ENCODE measurements at regions not wholly inside any gene's neighbourhood (a gene's known extent, or its start where the extent isn't known, plus 50 kb on each side); places are given as distances from the start of the nearest gene placed in this dataset.

- Histone ChIP-seq H3K36me3 (no peaks in the 10 kb centered on the region), H3K4me1 (no peaks in the 10 kb centered on the region), H3K27ac (no peak overlapping the region), H3K4me3 (no peak overlapping the region), H3K9me3 (no peaks in the 10 kb centered on the region), H3K27me3 (no peaks in the 10 kb centered on the region)
- DNase-seq (ENCODE audit: low spot score in 2 of 2): no peak
- TF ChIP-seq POLR2A (IDR thresholded peaks at IDR 0.05) (no peak), POLR2AphosphoS5 (IDR thresholded peaks at IDR 0.05) (no peak)
- TF ChIP-seq, protein P1, sequence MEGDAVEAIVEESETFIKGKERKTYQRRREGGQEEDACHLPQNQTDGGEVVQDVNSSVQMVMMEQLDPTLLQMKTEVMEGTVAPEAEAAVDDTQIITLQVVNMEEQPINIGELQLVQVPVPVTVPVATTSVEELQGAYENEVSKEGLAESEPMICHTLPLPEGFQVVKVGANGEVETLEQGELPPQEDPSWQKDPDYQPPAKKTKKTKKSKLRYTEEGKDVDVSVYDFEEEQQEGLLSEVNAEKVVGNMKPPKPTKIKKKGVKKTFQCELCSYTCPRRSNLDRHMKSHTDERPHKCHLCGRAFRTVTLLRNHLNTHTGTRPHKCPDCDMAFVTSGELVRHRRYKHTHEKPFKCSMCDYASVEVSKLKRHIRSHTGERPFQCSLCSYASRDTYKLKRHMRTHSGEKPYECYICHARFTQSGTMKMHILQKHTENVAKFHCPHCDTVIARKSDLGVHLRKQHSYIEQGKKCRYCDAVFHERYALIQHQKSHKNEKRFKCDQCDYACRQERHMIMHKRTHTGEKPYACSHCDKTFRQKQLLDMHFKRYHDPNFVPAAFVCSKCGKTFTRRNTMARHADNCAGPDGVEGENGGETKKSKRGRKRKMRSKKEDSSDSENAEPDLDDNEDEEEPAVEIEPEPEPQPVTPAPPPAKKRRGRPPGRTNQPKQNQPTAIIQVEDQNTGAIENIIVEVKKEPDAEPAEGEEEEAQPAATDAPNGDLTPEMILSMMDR (IDR thresholded peaks at IDR 0.05): no peak
- intact Hi-C loops (cut with DNase I; ENCODE audit: low total_unique reads): no loop called here
Measured at GRCh38 chr2:60044484-60044883, 509.0 kb downstream of the BCL11A start.

DNA sequence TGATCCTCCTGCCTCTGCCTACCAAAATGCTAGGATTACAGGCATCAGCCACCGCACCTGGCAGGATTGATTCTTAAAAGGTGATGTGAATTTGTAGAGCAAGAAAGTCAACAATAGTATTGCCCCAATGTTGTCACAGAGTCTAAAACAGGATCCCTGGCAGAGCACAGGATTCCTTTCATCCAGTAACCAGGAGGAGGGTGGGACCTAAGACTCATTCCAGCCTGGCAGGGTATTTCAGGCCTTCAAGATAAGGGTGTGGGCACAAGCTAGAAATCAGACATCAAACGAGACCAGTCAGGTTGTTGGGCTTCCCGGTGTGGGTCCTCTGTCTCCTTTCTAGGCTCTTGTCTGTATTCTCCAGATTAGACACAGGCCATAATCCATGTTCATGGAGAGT is 511.4 kb downstream of the BCL11A start:
- TF ChIP-seq POLR2A (IDR thresholded peaks at IDR 0.05) (no peak), POLR2AphosphoS5 (IDR thresholded peaks at IDR 0.05) (no peak)
- TF ChIP-seq, protein P1 (IDR thresholded peaks at IDR 0.05): no peak
- DNase-seq (ENCODE audit: low spot score in 2 of 2): no peak
- H3K4me3 ChIP-seq: no peak overlapping the region
- intact Hi-C loops (cut with DNase I; ENCODE audit: low total_unique reads): no loop called here
- H3K4me1 ChIP-seq: no peaks in the 10 kb centered on the region
- no peaks in the 10 kb centered on the region for H3K9me3 ChIP-seq
- no peaks in the 10 kb centered on the region for H3K36me3 ChIP-seq
- H3K27me3 ChIP-seq: no peaks in the 10 kb centered on the region
- no peak overlapping the region for H3K27ac ChIP-seq

GRCh38 chr2:60033325-60033724 is 520.1 kb downstream of the BCL11A start:
- Histone ChIP-seq H3K36me3 (no peaks in the 10 kb centered on the region), H3K27me3 (no peaks in the 10 kb centered on the region), H3K9me3 (peaks cover 0 to 6% of the 10 kb centered on the region in 2 donors), H3K27ac (no peak overlapping the region), H3K4me1 (no peaks in the 10 kb centered on the region), H3K4me3 (no peak overlapping the region)
- TF ChIP-seq, protein P1 (IDR thresholded peaks at IDR 0.05): no peak
- TF ChIP-seq POLR2AphosphoS5 (IDR thresholded peaks at IDR 0.05) (no peak), POLR2A (IDR thresholded peaks at IDR 0.05) (no peak)
- intact Hi-C loops (cut with DNase I; ENCODE audit: low total_unique reads): no loop called here
- DNase-seq (ENCODE audit: low spot score in 2 of 2): no peak

DNA sequence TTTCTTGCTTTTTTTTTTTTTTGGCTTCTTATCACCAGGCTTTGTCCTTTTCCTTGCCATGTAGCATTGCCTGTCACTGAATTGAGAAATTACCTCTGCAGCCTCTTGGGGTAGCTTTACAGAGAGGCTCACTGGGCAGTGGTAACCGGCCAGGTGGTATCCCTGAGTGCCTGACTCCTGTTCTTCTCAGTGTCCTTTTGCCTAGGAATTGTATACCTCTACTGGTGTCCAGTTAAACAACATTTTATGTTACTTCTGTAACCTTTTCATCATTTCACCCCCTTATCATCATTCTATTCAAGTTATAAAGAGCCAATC is 523.9 kb downstream of the BCL11A start:
- TF ChIP-seq POLR2AphosphoS5 (IDR thresholded peaks at IDR 0.05) (no peak), POLR2A (IDR thresholded peaks at IDR 0.05) (no peak)
- TF ChIP-seq, protein P1 (IDR thresholded peaks at IDR 0.05): no peak
- Histone ChIP-seq H3K27me3 (no peaks in the 10 kb centered on the region), H3K4me3 (no peak overlapping the region), H3K4me1 (no peaks in the 10 kb centered on the region), H3K36me3 (no peaks in the 10 kb centered on the region), H3K27ac (peak overlapping the region in 1 of 2 donors; percentile 38), H3K9me3 (peaks cover 0 to 6% of the 10 kb centered on the region in 2 donors)
- no peak for DNase-seq (ENCODE audit: low spot score in 2 of 2)
- intact Hi-C loops (cut with DNase I; ENCODE audit: low total_unique reads): no loop called here

GRCh38 chr2:60028849-60029565 is 524.4 kb downstream of the BCL11A start:
- Histone ChIP-seq H3K36me3 (no peaks in the 10 kb centered on the region), H3K4me1 (no peaks in the 10 kb centered on the region), H3K4me3 (no peak overlapping the region), H3K27me3 (no peaks in the 10 kb centered on the region), H3K27ac (peak overlapping the region in 1 of 2 donors; percentile 38), H3K9me3 (peaks cover 0 to 6% of the 10 kb centered on the region in 2 donors)
- DNase-seq (ENCODE audit: low spot score in 2 of 2): peak in 1 of 2 donors; percentile 46
- intact Hi-C loops (cut with DNase I; ENCODE audit: low total_unique reads): no loop called here
- TF ChIP-seq, protein P1 (IDR thresholded peaks at IDR 0.05): no peak
- TF ChIP-seq POLR2A (IDR thresholded peaks at IDR 0.05) (no peak), POLR2AphosphoS5 (IDR thresholded peaks at IDR 0.05) (no peak)
